HUDEP-2 (cell line): ENCODE measurements at regions not wholly inside any gene's neighbourhood (a gene's known extent, or its start where the extent isn't known, plus 50 kb on each side); places are given as distances from the start of the nearest gene placed in this dataset.
"Not testable (repeated sequence)": the region's sequence is repeated elsewhere in the genome, so short reads cannot be mapped to it uniquely, and the experiment has no call there.

Source experiments
- DNase-seq, 76 experiments: peaks; one replicate each; lab custom pipeline; 2025; ENCODE audit not compliant: unreplicated experiment in 76 of 76; lab: John Stamatoyannopoulos, UW

- no peak for DNase-seq
Observed at GRCh38 chr11:71334191-71334590, 81.8 kb upstream of the SHANK2 start.

- DNase-seq = no peak
Observed at GRCh38 chr11:71333473-71333872, 81.1 kb upstream of the SHANK2 start.

GRCh38 chr11:71332447-71332846 is 80.1 kb upstream of the SHANK2 start:
- no peak for DNase-seq

DNA sequence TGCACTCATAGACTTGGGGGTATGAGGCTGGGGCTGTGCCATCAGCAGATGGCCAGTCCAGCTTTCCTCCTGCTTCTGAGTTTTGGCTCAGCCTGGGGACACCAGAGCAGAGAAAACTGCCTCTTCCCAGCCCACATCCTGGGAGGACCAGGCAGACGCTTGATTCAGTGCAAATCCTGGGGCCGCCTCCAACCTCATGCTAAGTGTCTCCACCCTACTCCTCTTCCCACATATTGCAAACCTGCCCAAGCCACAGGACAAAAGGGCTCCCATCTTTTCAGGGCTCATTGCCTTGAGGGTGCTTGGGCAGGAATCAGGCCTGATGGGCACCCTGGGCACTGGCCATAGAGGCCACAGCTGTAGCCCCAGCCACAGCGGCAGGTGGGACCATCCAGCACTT is 79.7 kb upstream of the SHANK2 start:
- DNase-seq = no peak

- DNase-seq = no peak
Observed at GRCh38 chr11:71331631-71332030, 79.3 kb upstream of the SHANK2 start.

GRCh38 chr11:71330996-71331395 is 78.6 kb upstream of the SHANK2 start:
- no peak for DNase-seq

DNA sequence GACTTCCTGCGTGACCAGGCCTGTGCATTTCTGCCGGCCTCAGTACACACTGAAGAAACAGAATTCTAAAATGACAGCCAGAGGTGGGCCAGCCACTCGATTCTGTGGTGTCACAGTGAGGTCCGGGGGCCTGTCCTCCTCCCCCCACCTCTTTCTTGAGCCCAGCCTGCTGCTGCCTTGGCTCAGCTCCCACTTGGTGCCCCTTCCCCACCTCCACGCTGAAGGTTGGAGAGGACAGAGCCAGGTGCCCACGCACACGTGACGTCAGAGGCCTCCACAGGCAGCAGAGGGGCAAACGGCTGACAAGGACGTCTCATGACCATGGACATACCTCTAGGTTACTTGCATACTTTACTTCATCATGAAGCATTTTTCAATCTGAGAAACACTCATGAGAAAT is 78.0 kb upstream of the SHANK2 start:
- DNase-seq = no peak

DNA sequence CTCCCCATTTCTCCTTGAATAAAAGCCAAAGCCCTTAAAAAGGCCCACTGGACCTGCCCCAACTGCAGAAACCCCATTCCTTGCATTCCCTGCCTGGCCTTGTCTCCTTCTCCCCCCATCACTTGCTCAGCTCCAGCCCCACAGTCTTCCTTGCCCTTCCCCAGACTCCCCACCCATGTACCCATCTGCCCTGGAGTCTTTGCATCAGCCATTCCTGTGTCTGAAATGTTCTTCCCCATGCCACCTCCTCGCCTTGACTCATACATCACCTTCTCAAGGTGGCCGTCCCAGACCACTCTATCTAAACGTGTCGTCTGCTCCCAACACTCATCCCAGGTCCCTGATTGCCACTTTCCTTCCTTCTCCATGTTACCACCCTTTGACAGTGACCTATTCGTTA is 77.4 kb upstream of the SHANK2 start:
- DNase-seq = no peak

DNA sequence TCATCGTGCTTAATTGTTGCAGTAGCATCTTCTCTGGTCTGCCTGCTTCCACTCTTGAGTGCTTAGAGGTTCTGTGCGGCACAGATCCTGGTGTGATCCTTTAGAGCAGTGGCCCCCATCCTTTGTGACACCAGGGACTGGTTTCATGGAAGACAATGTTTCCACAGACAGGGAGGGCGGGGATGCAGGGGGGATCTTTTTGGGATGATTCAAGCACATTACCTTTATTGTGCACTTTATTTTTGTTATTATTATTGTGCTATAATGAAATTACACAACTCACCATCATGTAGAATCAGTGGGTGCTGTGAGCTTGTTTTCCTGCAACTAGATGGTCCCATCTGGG is 76.8 kb upstream of the SHANK2 start:
- DNase-seq = no peak

GRCh38 chr11:71327156-71328085 is 75.0 kb upstream of the SHANK2 start:
- no peak for DNase-seq

GRCh38 chr11:71326328-71326940 is 74.1 kb upstream of the SHANK2 start:
- no peak for DNase-seq

GRCh38 chr11:71325418-71326327 is 73.3 kb upstream of the SHANK2 start:
- DNase-seq = no peak

- DNase-seq = no peak
Observed at GRCh38 chr11:71324788-71325417, 72.5 kb upstream of the SHANK2 start.

DNA sequence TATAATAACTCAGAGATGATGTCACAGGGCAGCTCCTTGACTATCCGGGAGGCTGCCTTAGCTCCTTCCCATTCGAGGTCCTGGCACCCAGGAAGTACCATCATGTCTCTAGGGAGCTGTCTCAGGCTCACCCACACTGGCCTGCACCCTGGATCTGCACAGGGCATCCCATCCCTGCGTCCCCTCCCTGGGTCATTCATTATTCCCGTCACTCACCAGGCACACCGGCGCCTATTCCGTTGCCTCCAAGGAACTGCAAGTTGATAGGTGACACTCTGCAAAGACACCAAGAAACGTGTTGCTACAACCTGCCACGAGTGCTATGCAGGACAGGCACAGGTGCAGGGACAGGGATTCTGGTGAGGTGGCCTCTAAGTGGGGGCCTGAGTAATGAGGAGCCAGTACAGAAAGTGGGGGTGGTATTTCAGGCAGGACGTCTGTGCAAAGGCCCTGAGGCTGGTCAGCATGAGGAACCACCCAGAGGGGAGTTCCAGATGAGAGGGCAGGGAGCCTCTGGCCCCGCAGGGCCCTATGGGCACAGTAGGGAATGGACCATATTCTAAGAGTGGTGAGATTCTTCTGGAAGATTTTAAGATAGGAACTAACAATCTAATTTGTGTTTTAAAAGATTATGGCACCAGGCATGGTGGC is 71.6 kb upstream of the SHANK2 start:
- no peak for DNase-seq

DNA sequence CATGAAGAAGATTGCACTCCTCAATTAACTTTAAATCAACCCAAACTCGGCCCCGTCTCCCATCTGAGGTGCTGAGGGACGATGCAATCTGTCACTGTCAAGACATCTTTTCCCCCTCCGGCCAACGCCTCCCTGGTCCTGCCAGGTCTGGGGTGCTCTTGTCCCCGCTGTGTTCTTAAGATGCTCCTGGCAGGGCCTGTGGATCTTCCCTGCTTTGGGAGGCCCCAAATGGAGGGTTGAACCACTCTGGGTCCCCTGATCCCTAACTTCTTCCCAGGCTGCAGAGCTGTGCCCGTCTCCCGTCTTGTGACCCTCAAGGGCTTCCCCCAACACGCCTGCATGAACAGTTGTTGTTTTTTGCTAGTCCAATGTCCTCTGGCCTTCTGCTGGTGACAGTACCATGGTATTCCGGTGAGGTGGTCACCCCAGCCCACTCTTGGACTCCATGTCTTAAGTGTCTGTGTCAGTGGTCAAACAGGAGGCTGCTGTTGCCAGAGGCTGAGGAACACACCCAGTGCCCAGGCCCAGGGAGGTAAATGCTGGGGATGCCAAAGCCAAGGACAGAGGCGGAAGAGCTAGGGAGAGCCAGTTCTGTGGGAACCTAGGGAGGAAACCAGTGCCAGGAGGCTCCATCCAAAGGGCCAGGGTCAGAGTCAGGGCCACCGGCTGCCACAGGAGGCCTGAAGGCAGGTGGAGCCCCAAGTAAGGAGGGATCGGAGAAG is 70.6 kb upstream of the SHANK2 start:
- DNase-seq = no peak

DNA sequence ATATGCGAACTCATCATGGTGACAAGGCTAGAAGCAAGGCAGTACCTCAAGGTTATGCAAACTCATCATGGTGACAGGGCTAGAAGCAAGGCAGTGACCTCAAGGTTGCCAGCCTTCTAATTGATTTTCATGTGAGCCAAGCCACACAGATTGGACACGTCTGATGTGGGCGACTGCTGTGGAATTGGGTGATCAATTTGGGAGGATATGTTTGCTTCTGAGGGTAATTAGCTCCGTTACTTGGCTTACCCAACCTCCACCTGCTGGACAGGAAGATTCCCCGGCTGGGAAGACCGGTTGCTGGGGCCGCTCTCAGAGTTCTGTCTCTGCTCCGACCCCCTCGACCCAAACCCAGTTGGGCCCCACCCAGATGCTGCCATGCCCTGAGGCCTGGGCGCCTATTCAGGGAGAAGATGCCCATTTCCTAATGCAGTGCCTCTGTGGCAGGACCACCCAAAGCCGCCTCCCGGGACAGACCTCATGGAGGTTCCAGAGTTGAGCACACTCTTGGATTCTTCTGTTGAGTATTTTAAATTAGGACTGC is 69.9 kb upstream of the SHANK2 start:
- DNase-seq = no peak

DNA sequence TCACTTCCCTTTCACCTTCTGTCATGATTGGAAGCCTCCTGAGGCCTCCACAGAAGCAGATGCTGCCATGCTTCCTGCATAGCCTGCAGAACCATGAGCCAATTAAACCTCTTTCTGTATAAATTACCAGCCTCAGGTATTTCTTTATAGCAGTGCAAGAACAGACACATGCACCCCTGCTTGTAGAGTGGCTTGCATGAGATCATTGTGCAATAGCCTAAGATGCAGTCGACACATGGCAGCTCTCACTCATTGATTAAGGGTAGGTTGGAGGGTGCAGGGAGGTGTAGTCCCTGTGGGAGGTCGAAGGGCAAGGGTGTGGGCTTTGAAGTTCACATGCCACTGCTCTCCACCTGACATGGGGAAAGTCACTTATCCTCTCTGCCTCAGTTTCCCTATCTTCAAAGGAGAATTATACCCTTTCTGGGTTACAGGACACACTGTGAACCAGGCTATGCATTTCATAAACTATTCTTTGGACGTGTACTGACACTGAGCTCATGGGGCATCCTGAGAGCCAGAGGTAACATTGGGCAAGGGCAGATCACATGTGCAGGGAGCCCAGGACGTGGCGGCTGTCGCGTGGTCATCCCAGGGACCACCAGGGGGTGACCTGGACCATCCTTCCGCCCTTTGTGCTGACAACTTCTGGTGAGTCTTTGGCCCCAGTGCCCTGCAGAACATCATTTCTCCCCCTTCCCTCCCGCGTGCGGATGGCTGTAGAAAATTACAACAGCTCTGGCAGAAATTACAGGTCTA is 69.2 kb upstream of the SHANK2 start:
- no peak for DNase-seq

- DNase-seq = no peak
Observed at GRCh38 chr11:71316701-71317100, 64.3 kb upstream of the SHANK2 start.

DNA sequence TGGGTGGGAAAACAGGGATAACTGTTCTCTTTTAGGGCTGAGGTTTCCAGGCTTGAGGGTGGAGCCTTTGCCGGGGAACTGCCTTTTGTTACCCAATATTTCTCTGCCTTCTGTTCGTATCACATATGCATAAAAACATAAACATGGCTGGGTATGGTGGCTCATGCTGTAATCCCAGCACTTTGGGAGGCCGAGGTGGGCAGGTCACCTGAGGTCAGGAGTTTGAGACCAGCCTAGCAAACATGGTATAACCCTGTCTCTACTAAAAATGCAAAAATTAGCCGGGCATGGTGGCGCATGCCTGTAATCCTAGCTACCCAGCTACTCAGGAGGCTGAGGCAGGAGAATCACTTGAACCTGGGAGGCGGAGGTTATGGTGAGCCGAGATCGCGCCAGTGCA is 60.2 kb upstream of the SHANK2 start:
- not testable (repeated sequence) for DNase-seq
